ENCODE measurements at regions not wholly inside any gene's neighbourhood (a gene's known extent, or its start where the extent isn't known, plus 50 kb on each side); places are given as distances from the start of the nearest gene placed in this dataset.
A peak's percentile ranks its signal among the peaks of the same experiment; 100 is the strongest.
"Not testable (repeated sequence)": the region's sequence is repeated elsewhere in the genome, so short reads cannot be mapped to it uniquely, and the experiment has no call there.

GRCh38 chr1:149700677-149701567 lies 81.6 kb upstream of the FCGR1A start:
- not testable (repeated sequence) for H3K18ac ChIP-seq (ENCODE audit: low read length); H3K14ac ChIP-seq (ENCODE audit: low read length); H3K4me2 ChIP-seq (ENCODE audit: low read length); H3K4me3 ChIP-seq (ENCODE audit: low read depth, low read length); DNase-seq; H2AFZ ChIP-seq (ENCODE audit: insufficient read depth, low read length, poor library complexity); H3K27ac ChIP-seq (ENCODE audit: low read depth, low read length); H2BK12ac ChIP-seq (ENCODE audit: low read length); H2AK5ac ChIP-seq (ENCODE audit: low read length); H3K4ac ChIP-seq (ENCODE audit: low read depth, low read length); H3K36me3 ChIP-seq (ENCODE audit: control insufficient read depth in 1 of 2, insufficient read depth in 2 of 2, low read length in 2 of 2); H4K8ac ChIP-seq (ENCODE audit: low read depth, low read length); H3K79me1 ChIP-seq (ENCODE audit: low read length); H3K4me1 ChIP-seq (ENCODE audit: control insufficient read depth in 1 of 2, insufficient read depth in 2 of 2, low read length in 2 of 2); H4K12ac ChIP-seq (ENCODE audit: low read depth, low read length); H2BK120ac ChIP-seq (ENCODE audit: insufficient read depth, low read length, poor library complexity); H3K27me3 ChIP-seq (ENCODE audit: insufficient read depth, low read length); H3K79me2 ChIP-seq (ENCODE audit: control insufficient read depth, insufficient read depth, low read length, poor library complexity); H3K9ac ChIP-seq (ENCODE audit: low read length); H3K23ac ChIP-seq (ENCODE audit: low read length); H3K9me3 ChIP-seq (ENCODE audit: insufficient read depth, low read depth, low read length); H4K91ac ChIP-seq (ENCODE audit: low read depth, low read length); H2BK5ac ChIP-seq (ENCODE audit: low read depth, low read length, poor library complexity)
- no CpG with 5 or more reads among the region's 58 CpGs for WGBS (ENCODE audit: extremely low coverage, insufficient coverage, insufficient read length)

- H3K4me1 ChIP-seq (ENCODE audit: control insufficient read depth in 1 of 2, insufficient read depth in 2 of 2, low read length in 2 of 2); H3K14ac ChIP-seq (ENCODE audit: low read length); H2BK5ac ChIP-seq (ENCODE audit: low read depth, low read length, poor library complexity); H3K36me3 ChIP-seq (ENCODE audit: control insufficient read depth in 1 of 2, insufficient read depth in 2 of 2, low read length in 2 of 2); H3K79me1 ChIP-seq (ENCODE audit: low read length); H2BK12ac ChIP-seq (ENCODE audit: low read length); H4K8ac ChIP-seq (ENCODE audit: low read depth, low read length); H3K9me3 ChIP-seq (ENCODE audit: insufficient read depth, low read depth, low read length); H2AK5ac ChIP-seq (ENCODE audit: low read length); H4K12ac ChIP-seq (ENCODE audit: low read depth, low read length); H2AFZ ChIP-seq (ENCODE audit: insufficient read depth, low read length, poor library complexity); H3K4me2 ChIP-seq (ENCODE audit: low read length); H3K23ac ChIP-seq (ENCODE audit: low read length); H3K27ac ChIP-seq (ENCODE audit: low read depth, low read length); H3K4ac ChIP-seq (ENCODE audit: low read depth, low read length); H3K79me2 ChIP-seq (ENCODE audit: control insufficient read depth, insufficient read depth, low read length, poor library complexity); H3K9ac ChIP-seq (ENCODE audit: low read length); H2BK120ac ChIP-seq (ENCODE audit: insufficient read depth, low read length, poor library complexity); H3K27me3 ChIP-seq (ENCODE audit: insufficient read depth, low read length); H3K4me3 ChIP-seq (ENCODE audit: low read depth, low read length); H4K91ac ChIP-seq (ENCODE audit: low read depth, low read length); H3K18ac ChIP-seq (ENCODE audit: low read length): not testable (repeated sequence)
- WGBS (ENCODE audit: extremely low coverage, insufficient coverage, insufficient read length): no CpG with 5 or more reads among the region's 22 CpGs
- DNase-seq: peak; percentile 64 to 71
These were observed 74.2 kb upstream of the FCGR1A start for GRCh38 chr1:149708192-149708853.

GRCh38 chr1:149711651-149712050 lies 70.8 kb upstream of the FCGR1A start:
- H3K9me3 ChIP-seq (ENCODE audit: insufficient read depth, low read depth, low read length); H3K18ac ChIP-seq (ENCODE audit: low read length); H2AFZ ChIP-seq (ENCODE audit: insufficient read depth, low read length, poor library complexity); H3K79me2 ChIP-seq (ENCODE audit: control insufficient read depth, insufficient read depth, low read length, poor library complexity); H3K79me1 ChIP-seq (ENCODE audit: low read length); H4K91ac ChIP-seq (ENCODE audit: low read depth, low read length); H3K14ac ChIP-seq (ENCODE audit: low read length); H2BK12ac ChIP-seq (ENCODE audit: low read length); H2BK120ac ChIP-seq (ENCODE audit: insufficient read depth, low read length, poor library complexity); H3K23ac ChIP-seq (ENCODE audit: low read length); H2BK5ac ChIP-seq (ENCODE audit: low read depth, low read length, poor library complexity); H3K27me3 ChIP-seq (ENCODE audit: insufficient read depth, low read length); H4K8ac ChIP-seq (ENCODE audit: low read depth, low read length); H4K12ac ChIP-seq (ENCODE audit: low read depth, low read length); H3K27ac ChIP-seq (ENCODE audit: low read depth, low read length); H3K4me2 ChIP-seq (ENCODE audit: low read length); H3K9ac ChIP-seq (ENCODE audit: low read length); H3K4ac ChIP-seq (ENCODE audit: low read depth, low read length); DNase-seq; H3K36me3 ChIP-seq (ENCODE audit: control insufficient read depth in 1 of 2, insufficient read depth in 2 of 2, low read length in 2 of 2); H3K4me1 ChIP-seq (ENCODE audit: control insufficient read depth in 1 of 2, insufficient read depth in 2 of 2, low read length in 2 of 2); H3K4me3 ChIP-seq (ENCODE audit: low read depth, low read length); H2AK5ac ChIP-seq (ENCODE audit: low read length): not testable (repeated sequence)
- no CpG with 5 or more reads among the region's 12 CpGs for WGBS (ENCODE audit: extremely low coverage, insufficient coverage, insufficient read length)

GRCh38 chr1:149712154-149712927 lies 70.2 kb upstream of the FCGR1A start:
- peak overlapping the region; percentile 70 for H3K4me3 ChIP-seq (ENCODE audit: low read depth, low read length)
- not testable (repeated sequence) for H4K91ac ChIP-seq (ENCODE audit: low read depth, low read length); H3K23ac ChIP-seq (ENCODE audit: low read length); H2AFZ ChIP-seq (ENCODE audit: insufficient read depth, low read length, poor library complexity); H4K12ac ChIP-seq (ENCODE audit: low read depth, low read length); H3K4me1 ChIP-seq (ENCODE audit: control insufficient read depth in 1 of 2, insufficient read depth in 2 of 2, low read length in 2 of 2); H2BK12ac ChIP-seq (ENCODE audit: low read length); H3K14ac ChIP-seq (ENCODE audit: low read length); H3K79me1 ChIP-seq (ENCODE audit: low read length); H3K9me3 ChIP-seq (ENCODE audit: insufficient read depth, low read depth, low read length); H2BK120ac ChIP-seq (ENCODE audit: insufficient read depth, low read length, poor library complexity); H2AK5ac ChIP-seq (ENCODE audit: low read length); H3K79me2 ChIP-seq (ENCODE audit: control insufficient read depth, insufficient read depth, low read length, poor library complexity); H2BK5ac ChIP-seq (ENCODE audit: low read depth, low read length, poor library complexity); H3K27me3 ChIP-seq (ENCODE audit: insufficient read depth, low read length); H3K18ac ChIP-seq (ENCODE audit: low read length); H3K9ac ChIP-seq (ENCODE audit: low read length); H3K4ac ChIP-seq (ENCODE audit: low read depth, low read length); H3K27ac ChIP-seq (ENCODE audit: low read depth, low read length); H3K36me3 ChIP-seq (ENCODE audit: control insufficient read depth in 1 of 2, insufficient read depth in 2 of 2, low read length in 2 of 2)
- peak overlapping the region; percentile 58 for H3K4me2 ChIP-seq (ENCODE audit: low read length)
- no CpG with 5 or more reads among the region's 30 CpGs for WGBS (ENCODE audit: extremely low coverage, insufficient coverage, insufficient read length)
- DNase-seq: peak; percentile 52 to 91
- peak overlapping the region; percentile 22 for H4K8ac ChIP-seq (ENCODE audit: low read depth, low read length)
